K562 (cell line): ENCODE measurements at regions not wholly inside any gene's neighbourhood (a gene's known extent, or its start where the extent isn't known, plus 50 kb on each side); places are given as distances from the start of the nearest gene placed in this dataset.

Source experiments
- ATAC-seq: fragments of 200-7000 bp; cut with Tn5 transposase; 3 replicates; pipeline ENCODE4 v1.9.1; 2020; ENCODE audit warnings: moderate library complexity
- BruUV-seq: library from RNA; stranded (reverse); fragments of 400-500 nt; replicated peaks from 2 replicates; lab custom pipeline; 2021; lab: Mats Ljungman, UMichigan
- CTCF ChIA-PET: fragments of 300-600 bp; formaldehyde crosslinking; extraction: SDS; loops from one replicate; lab custom pipeline; 2021; ENCODE audit warnings: low intra/inter-chr PET ratio; lab: Yijun Ruan, JAX
- POLR2A ChIA-PET: fragments of 300-600, 350-650 bp; sonication (Branson Sonifier 250); formaldehyde crosslinking; extraction: SDS; loops from one replicate; lab custom pipeline; 2021; ENCODE audit warnings: antibody characterized with exemption, inconsistent platforms; lab: Yijun Ruan, JAX
- DNase-seq, 4 experiments: peaks; one replicate each; pipeline versions ENCODE4 v3.0.0 to v3.0.0-alpha.2; 2011 to 2018; ENCODE audit warnings: low spot score in 3 of 4, mixed read lengths in 3 of 4; ENCODE audit errors: extremely low read depth in 1 of 4
- FAIRE-seq: peaks from 2 replicates; lab custom pipeline; 2011; peaks lifted over from hg19 to GRCh38; lab: Jason Lieb, UNC
- H2AFZ ChIP-seq: 2 replicates; pipeline ENCODE4 v1.6.0; 2011; ENCODE audit warnings: low read depth, low read length, control low read depth, inconsistent platforms
- H3K27ac ChIP-seq: fragments of 200-600 bp; 3 replicates; pipeline ENCODE4 v1.8.0; 2011; ENCODE audit warnings: low read depth, mild to moderate bottlenecking, control low read depth, inconsistent platforms, low read length, moderate library complexity, mixed read lengths; ENCODE audit errors: extremely low read depth
- H3K27me3 ChIP-seq, 2 experiments: fragments of 300-600 bp in 1 of 2; 2 replicates in 1 of 2; 3 replicates in 1 of 2; pipeline versions ENCODE4 v1.6.0 to v1.8.0; 2011; ENCODE audit warnings: inconsistent platforms in 2 of 2, low read length in 2 of 2, mild to moderate bottlenecking in 1 of 2, mixed read lengths in 1 of 2, moderate library complexity in 1 of 2; ENCODE audit not compliant: control insufficient read depth in 2 of 2, insufficient read depth in 2 of 2
- H3K36me3 ChIP-seq: fragments of 300-600 bp; 3 replicates; pipeline ENCODE4 v1.8.0; 2011; ENCODE audit warnings: mild to moderate bottlenecking, low read length, inconsistent platforms; ENCODE audit not compliant: control insufficient read depth, insufficient read depth
- H3K4me1 ChIP-seq, 2 experiments: fragments of 200-600 bp in 1 of 2; replicated peaks in 1 of 2; 2 replicates in 1 of 2; 3 replicates in 1 of 2; pipeline versions ENCODE4 v1.5.1 to v1.8.0; 2011; ENCODE audit warnings: inconsistent platforms in 2 of 2, low read length in 2 of 2, mild to moderate bottlenecking in 1 of 2, mixed read lengths in 1 of 2, moderate library complexity in 1 of 2; ENCODE audit not compliant: control insufficient read depth in 2 of 2, insufficient read depth in 2 of 2
- H3K4me2 ChIP-seq: 2 replicates; pipeline ENCODE4 v1.6.1; 2011; ENCODE audit warnings: low read length, control low read depth, inconsistent platforms, mixed read lengths; ENCODE audit not compliant: insufficient read depth
- H3K4me3 ChIP-seq: fragments of 200-600 bp; sonication (generic), shearing (Covaris generic); 2 replicates; pipeline ENCODE4 v1.5.1; 2016; ENCODE audit warnings: control low read depth, inconsistent platforms
- H3K79me2 ChIP-seq: fragments of 200-600 bp; 3 replicates; pipeline ENCODE4 v1.8.0; 2011; ENCODE audit warnings: low read length, inconsistent platforms; ENCODE audit not compliant: control insufficient read depth, insufficient read depth
- H3K9ac ChIP-seq, 2 experiments: 2 replicates each; pipeline versions ENCODE4 v1.6.0 to v1.6.1; 2011; ENCODE audit warnings: low read depth in 2 of 2, low read length in 2 of 2, control low read depth in 1 of 2, inconsistent platforms in 1 of 2, mild to moderate bottlenecking in 1 of 2, mixed read lengths in 1 of 2; ENCODE audit not compliant: insufficient read depth in 1 of 2
- H3K9me1 ChIP-seq: one replicate; pipeline ENCODE4 v1.6.0; 2011; ENCODE audit warnings: inconsistent platforms, mild to moderate bottlenecking, low read length, moderate library complexity; ENCODE audit not compliant: control insufficient read depth, insufficient read depth
- H3K9me3 ChIP-seq: replicated peaks from 2 replicates; pipeline ENCODE4 v1.5.1; 2011; ENCODE audit warnings: low read depth, low read length, inconsistent platforms; ENCODE audit not compliant: control insufficient read depth, insufficient read depth
- H4K20me1 ChIP-seq: replicated peaks from 2 replicates; pipeline ENCODE4 v1.6.1; 2011; ENCODE audit warnings: low read length, inconsistent platforms, mixed read lengths; ENCODE audit not compliant: control insufficient read depth, insufficient read depth
- ARID1B ChIP-seq: fragments of 450-650 bp; IDR thresholded peaks from 2 replicates; pipeline ENCODE4 v1.6.1; 2016; ENCODE audit warnings: antibody characterized with exemption, mild to moderate bottlenecking, inconsistent platforms
- DPF2 ChIP-seq: fragments of 450-650 bp; IDR thresholded peaks from 2 replicates; pipeline ENCODE4 v1.6.1; 2016
- ELK1 ChIP-seq: sonication (generic); formaldehyde crosslinking; IDR thresholded peaks from 2 replicates; pipeline ENCODE4 v1.8.1; 2022; ENCODE audit warnings: missing genetic modification reagents
- EWSR1 ChIP-seq: fragments of 450-650 bp; IDR thresholded peaks from 2 replicates; pipeline ENCODE4 v1.6.1; 2018; ENCODE audit warnings: borderline replicate concordance, mild to moderate bottlenecking, low read depth, moderate library complexity; ENCODE audit not compliant: partially characterized antibody
- HBP1 ChIP-seq: fragments of 450-650 bp; formaldehyde crosslinking; IDR thresholded peaks from 2 replicates; pipeline ENCODE4 v1.4.0; 2022; ENCODE audit warnings: missing genetic modification characterization
- HLTF ChIP-seq: fragments of 450-650 bp; IDR thresholded peaks from 2 replicates; pipeline ENCODE4 v1.6.1; 2016
- JUNB ChIP-seq: fragments of 450-650 bp; formaldehyde crosslinking; conservative IDR thresholded peaks from 2 replicates; pipeline ENCODE4 v1.4.0; 2020; ENCODE audit warnings: mild to moderate bottlenecking
- MAFG ChIP-seq: fragments of 450-650 bp; conservative IDR thresholded peaks from 2 replicates; pipeline ENCODE4 v1.6.1; 2016; ENCODE audit warnings: missing genetic modification characterization, missing compliant biosample characterization
- MEF2D ChIP-seq: conservative IDR thresholded peaks from 2 replicates; pipeline ENCODE4 v1.6.1; 2016; ENCODE audit warnings: low read depth, missing genetic modification characterization, missing compliant biosample characterization
- NR1H2 ChIP-seq: sonication (generic); formaldehyde crosslinking; IDR thresholded peaks from 2 replicates; pipeline ENCODE4 v1.4.0; 2020; ENCODE audit warnings: mild to moderate bottlenecking, missing genetic modification reagents
- PHF8 ChIP-seq: fragments of 200-600 bp; sonication (generic); IDR thresholded peaks from 2 replicates; pipeline ENCODE4 v1.6.1; 2012; ENCODE audit warnings: mixed run types, mild to moderate bottlenecking, inconsistent platforms, low read length, moderate library complexity, borderline replicate concordance
- RFX5 ChIP-seq: IDR thresholded peaks from 2 replicates; pipeline ENCODE4 v1.6.1; 2011; ENCODE audit warnings: low read depth, mild to moderate bottlenecking, improper control_type of control experiment, low read length
- SIN3A ChIP-seq, 2 experiments: fragments of 150-350 bp in 1 of 2; IDR thresholded peaks; 2 replicates each; pipeline ENCODE4 v1.6.1; 2011 to 2016; ENCODE audit warnings: borderline replicate concordance in 2 of 2, low read depth in 2 of 2, low read length in 2 of 2, mild to moderate bottlenecking in 2 of 2, moderate library complexity in 2 of 2; ENCODE audit not compliant: control insufficient read depth in 1 of 2
- SNIP1 ChIP-seq: fragments of 450-650 bp; IDR thresholded peaks from 2 replicates; pipeline ENCODE4 v1.7.1; 2017; ENCODE audit warnings: low read depth, mild to moderate bottlenecking
- SP1 ChIP-seq: sonication (generic); formaldehyde crosslinking; IDR thresholded peaks from 2 replicates; pipeline ENCODE4 v1.8.1; 2022; ENCODE audit warnings: mild to moderate bottlenecking, missing genetic modification reagents
- STAT5A ChIP-seq: IDR thresholded peaks from 2 replicates; pipeline ENCODE4 v1.6.1; 2012; ENCODE audit warnings: low read length, inconsistent platforms, borderline replicate concordance
- TFAM ChIP-seq: fragments of 250-450 bp; sonication (Bioruptor Pico); conservative IDR thresholded peaks from 2 replicates; pipeline ENCODE4 v1.5.0; 2021; ENCODE audit warnings: mild to moderate bottlenecking, moderate library complexity
- TFAP4 ChIP-seq: sonication (generic); formaldehyde crosslinking; IDR thresholded peaks from 2 replicates; pipeline ENCODE4 v1.8.0; 2022; ENCODE audit warnings: missing genetic modification reagents, mild to moderate bottlenecking, moderate library complexity, borderline replicate concordance
- ZNF431 ChIP-seq: sonication (generic); formaldehyde crosslinking; IDR thresholded peaks from 2 replicates; pipeline ENCODE4 v1.8.0; 2022; ENCODE audit warnings: mild to moderate bottlenecking, missing genetic modification reagents
- ZNF696 ChIP-seq: fragments of 250-450 bp; sonication (Bioruptor Pico); conservative IDR thresholded peaks from 2 replicates; pipeline ENCODE4 v1.4.0; 2020; ENCODE audit warnings: mild to moderate bottlenecking, moderate library complexity
- in situ Hi-C: fragments of 300-500 bp; cut with MboI; formaldehyde crosslinking; loops from 4 replicates; pipeline ENCODE4 v1.15.0; 2018; ENCODE audit warnings: inconsistent platforms, mixed read lengths
- intact Hi-C: fragments of 100-400 bp; cut with micrococcal nuclease; formaldehyde crosslinking; loops from 2 replicates; pipeline ENCODE4 v1.14.2; 2022

- Histone ChIP-seq H3K36me3 (no peaks in the 10 kb centered on the region), H3K9me1 (no peaks in the 10 kb centered on the region), H3K9ac (no peak overlapping the region), H3K27ac (no peak overlapping the region), H2AFZ (no peak overlapping the region), H3K4me2 (no peak overlapping the region), H3K9me3 (no peaks in the 10 kb centered on the region), H3K4me3 (no peak overlapping the region), H4K20me1 (no peaks in the 10 kb centered on the region), H3K4me1 (no peaks in the 10 kb centered on the region), H3K79me2 (no peaks in the 10 kb centered on the region), H3K27me3 (no peaks in the 10 kb centered on the region)
- ChIA-PET POLR2A (no interaction called here), CTCF (no interaction called here)
- ATAC-seq (no peak), FAIRE-seq (no peak), DNase-seq (no peak)
- no TSS peak for BruUV-seq
- TF ChIP-seq EWSR1 (no peak), SNIP1 (no peak), JUNB (CRISPR knock-in tag) (no peak), TFAP4 (no peak), STAT5A (no peak), RFX5 (no peak), MAFG (tag) (no peak), SP1 (no peak), ZNF696 (CRISPR knock-in tag) (no peak), TFAM (no peak), PHF8 (no peak), MEF2D (tag) (no peak), SIN3A (IDR thresholded peaks at IDR 0.05; ENCODE audit: borderline replicate concordance in 2 of 2, control insufficient read depth in 1 of 2, low read depth in 2 of 2, low read length in 2 of 2) (no peak), HLTF (no peak), ELK1 (no peak), HBP1 (CRISPR knock-in tag) (no peak), DPF2 (no peak), ZNF431 (CRISPR knock-in tag) (no peak), NR1H2 (CRISPR knock-in tag) (no peak), ARID1B (no peak)
- intact Hi-C loops: no loop called here
- in situ Hi-C loops: no loop called here
Measured at GRCh38 chr10:106025208-106025811, 1139.2 kb downstream of the SORCS1 start.
